ENCODE measurements at regions not wholly inside any gene's neighbourhood (a gene's known extent, or its start where the extent isn't known, plus 50 kb on each side); places are given as distances from the start of the nearest gene placed in this dataset.

GRCh38 chr2:12932192-12932591 is 215.5 kb downstream of the TRIB2 start:
- no peak for ATAC-seq
- intact Hi-C loops (cut with micrococcal nuclease): loop anchor here (5.0 kb wide), 1 partner anchor 375 kb away; no protein-coding TSS in a partner anchor
- POLR2A ChIA-PET: interaction anchor here (0.6 kb wide), 1 partner anchor 126 kb away, joined by 3 read pairs; no protein-coding TSS in a partner anchor

GRCh38 chr2:12934146-12934756 is 217.5 kb downstream of the TRIB2 start:
- ChIA-PET CTCF (interaction anchor here (1.7 kb wide), 1 partner anchor 73 kb away, joined by 5 read pairs; no protein-coding TSS in a partner anchor), POLR2A (interaction anchor here (1.0 kb wide), 1 partner anchor 18 kb away, joined by 3 read pairs; no protein-coding TSS in a partner anchor)
- no peak overlapping the region for H3K27ac Mint-ChIP-seq
- intact Hi-C loops (cut with micrococcal nuclease): loop anchor here (5.0 kb wide), 1 partner anchor 377 kb away; no protein-coding TSS in a partner anchor
- H3K36me3 Mint-ChIP-seq (ENCODE audit: low read depth): no peaks in the 10 kb centered on the region
- no peaks in the 10 kb centered on the region for H3K9me3 Mint-ChIP-seq
- H3K27me3 Mint-ChIP-seq: peaks cover 7% of the 10 kb centered on the region
- TF ChIP-seq CTCF (IDR thresholded peaks at IDR 0.05): no peak
- H3K4me3 Mint-ChIP-seq: no peak overlapping the region
- no peak for ATAC-seq
- DNase-seq: no peak
- H3K4me1 Mint-ChIP-seq (ENCODE audit: low read depth): no peaks in the 10 kb centered on the region

More at GRCh38 chr2:12932192-12932591, 215.5 kb downstream of the TRIB2 start:
- H3K4me1 Mint-ChIP-seq (ENCODE audit: low read depth): peaks cover 4% of the 10 kb centered on the region
- CTCF ChIA-PET: interaction anchor here (1.8 to 3.4 kb wide), 10 partner anchors 11 to 376 kb away, joined by 6 to 26 read pairs (median 12); partner anchors contain the start of gene TRIB2
- H3K27me3 Mint-ChIP-seq: peaks cover 10% of the 10 kb centered on the region
- no peak overlapping the region for H3K27ac Mint-ChIP-seq
- no peaks in the 10 kb centered on the region for H3K9me3 Mint-ChIP-seq
- H3K36me3 Mint-ChIP-seq (ENCODE audit: low read depth): no peaks in the 10 kb centered on the region
- H3K4me3 Mint-ChIP-seq: no peak overlapping the region
- no peak for TF ChIP-seq CTCF (IDR thresholded peaks at IDR 0.05)
- no peak for DNase-seq

- no peak for ATAC-seq
- no peaks in the 10 kb centered on the region for H3K9me3 Mint-ChIP-seq
- H3K27me3 Mint-ChIP-seq: peaks cover 7% of the 10 kb centered on the region
- no peak for TF ChIP-seq CTCF (IDR thresholded peaks at IDR 0.05)
- no peaks in the 10 kb centered on the region for H3K36me3 Mint-ChIP-seq (ENCODE audit: low read depth)
- CTCF ChIA-PET: interaction anchor here (1.7 kb wide), 1 partner anchor 72 kb away, joined by 5 read pairs; no protein-coding TSS in a partner anchor
- H3K4me1 Mint-ChIP-seq (ENCODE audit: low read depth): no peaks in the 10 kb centered on the region
- H3K27ac Mint-ChIP-seq: no peak overlapping the region
- no peak overlapping the region for H3K4me3 Mint-ChIP-seq
- DNase-seq: no peak
- POLR2A ChIA-PET: interaction anchor here (0.7 kb wide), 1 partner anchor 217 kb away, joined by 3 read pairs; no protein-coding TSS in a partner anchor
- intact Hi-C loops (cut with micrococcal nuclease): no loop called here
These were observed 218.5 kb downstream of the TRIB2 start for GRCh38 chr2:12935222-12935621.

GRCh38 chr2:12935796-12936195 is 219.1 kb downstream of the TRIB2 start:
- Mint-ChIP-seq H3K4me3 (no peak overlapping the region), H3K36me3 (ENCODE audit: low read depth) (no peaks in the 10 kb centered on the region), H3K4me1 (ENCODE audit: low read depth) (no peaks in the 10 kb centered on the region), H3K27ac (no peak overlapping the region), H3K27me3 (peaks cover 7% of the 10 kb centered on the region), H3K9me3 (no peaks in the 10 kb centered on the region)
- intact Hi-C loops (cut with micrococcal nuclease): no loop called here
- DNase-seq (no peak), ATAC-seq (no peak)
- ChIA-PET POLR2A (interaction anchor here (0.7 kb wide), 1 partner anchor 217 kb away, joined by 3 read pairs; no protein-coding TSS in a partner anchor), CTCF (interaction anchor here (1.7 kb wide), 1 partner anchor 72 kb away, joined by 5 read pairs; no protein-coding TSS in a partner anchor)
- no peak for TF ChIP-seq CTCF (IDR thresholded peaks at IDR 0.05)

- DNase-seq: no peak
- intact Hi-C loops (cut with micrococcal nuclease): no loop called here
- Mint-ChIP-seq H3K27me3 (no peaks in the 10 kb centered on the region), H3K9me3 (peaks cover 5% of the 10 kb centered on the region), H3K4me3 (no peak overlapping the region), H3K4me1 (ENCODE audit: low read depth) (no peaks in the 10 kb centered on the region), H3K36me3 (ENCODE audit: low read depth) (peaks cover 1% of the 10 kb centered on the region), H3K27ac (no peak overlapping the region)
- no peak for ATAC-seq
- no peak for TF ChIP-seq CTCF (IDR thresholded peaks at IDR 0.05)
- ChIA-PET CTCF (no interaction called here), POLR2A (no interaction called here)
These were observed 224.5 kb downstream of the TRIB2 start for GRCh38 chr2:12941203-12941602.

Measured in activated CD8-positive, alpha-beta T cell treated with anti-CD3 and anti-CD28 coated beads for 36 hours (primary cell).